ENCODE measurements at regions not wholly inside any gene's neighbourhood (a gene's known extent, or its start where the extent isn't known, plus 50 kb on each side); places are given as distances from the start of the nearest gene placed in this dataset.

DNA sequence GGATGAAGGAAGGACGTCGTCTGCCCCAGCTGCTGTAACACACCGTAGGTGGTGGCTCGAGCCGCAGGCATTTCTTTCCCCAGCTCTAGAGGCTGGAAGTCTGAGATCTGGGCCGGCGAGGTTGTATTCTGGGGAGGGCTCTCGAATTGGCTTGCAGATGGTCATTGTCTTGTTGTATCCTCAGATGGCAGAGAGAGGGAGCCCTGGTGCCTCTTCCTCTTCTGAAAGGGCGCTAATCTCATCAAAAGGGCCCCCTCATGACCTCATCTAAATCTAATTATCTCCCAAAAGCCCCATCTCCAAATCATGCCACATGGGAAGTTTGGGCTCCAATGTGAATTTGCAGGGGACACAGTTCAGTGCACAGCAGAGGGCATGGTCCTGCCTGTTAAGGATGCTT lies 109.0 kb downstream of the SIK1 start:
- no peak for TF ChIP-seq EZH2 (IDR thresholded peaks at IDR 0.05; ENCODE audit: borderline replicate concordance, low read depth, low read length, poor library complexity, severe bottlenecking)
- TF ChIP-seq, protein P1, sequence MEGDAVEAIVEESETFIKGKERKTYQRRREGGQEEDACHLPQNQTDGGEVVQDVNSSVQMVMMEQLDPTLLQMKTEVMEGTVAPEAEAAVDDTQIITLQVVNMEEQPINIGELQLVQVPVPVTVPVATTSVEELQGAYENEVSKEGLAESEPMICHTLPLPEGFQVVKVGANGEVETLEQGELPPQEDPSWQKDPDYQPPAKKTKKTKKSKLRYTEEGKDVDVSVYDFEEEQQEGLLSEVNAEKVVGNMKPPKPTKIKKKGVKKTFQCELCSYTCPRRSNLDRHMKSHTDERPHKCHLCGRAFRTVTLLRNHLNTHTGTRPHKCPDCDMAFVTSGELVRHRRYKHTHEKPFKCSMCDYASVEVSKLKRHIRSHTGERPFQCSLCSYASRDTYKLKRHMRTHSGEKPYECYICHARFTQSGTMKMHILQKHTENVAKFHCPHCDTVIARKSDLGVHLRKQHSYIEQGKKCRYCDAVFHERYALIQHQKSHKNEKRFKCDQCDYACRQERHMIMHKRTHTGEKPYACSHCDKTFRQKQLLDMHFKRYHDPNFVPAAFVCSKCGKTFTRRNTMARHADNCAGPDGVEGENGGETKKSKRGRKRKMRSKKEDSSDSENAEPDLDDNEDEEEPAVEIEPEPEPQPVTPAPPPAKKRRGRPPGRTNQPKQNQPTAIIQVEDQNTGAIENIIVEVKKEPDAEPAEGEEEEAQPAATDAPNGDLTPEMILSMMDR (conservative IDR thresholded peaks at IDR 0.05; ENCODE audit: low read depth, low read length), result no peak

Data from A673 (cell line).